IMR-90 (cell line): ENCODE measurements at regions not wholly inside any gene's neighbourhood (a gene's known extent, or its start where the extent isn't known, plus 50 kb on each side); places are given as distances from the start of the nearest gene placed in this dataset.

Experiments
- BHLHE40 ChIP-seq: fragments of 150-350 bp; IDR thresholded peaks from 2 replicates; pipeline ENCODE4 v1.6.1; 2016; ENCODE audit warnings: mild to moderate bottlenecking, low read depth, low read length
- CEBPB ChIP-seq: IDR thresholded peaks from 2 replicates; pipeline ENCODE4 v1.6.1; 2012; ENCODE audit warnings: low read depth, low read length, improper control_type of control experiment
- CTCF ChIP-seq: conservative IDR thresholded peaks from 2 replicates; pipeline ENCODE4 v1.5.1; 2012; ENCODE audit warnings: mild to moderate bottlenecking, low read depth, low read length, improper control_type of control experiment
- ELK1 ChIP-seq: fragments of 150-350 bp; IDR thresholded peaks from 2 replicates; pipeline ENCODE4 v1.6.1; 2016; ENCODE audit warnings: low read depth, mild to moderate bottlenecking, low read length, moderate library complexity, borderline replicate concordance
- FOS ChIP-seq: fragments of 150-350 bp; IDR thresholded peaks from 2 replicates; pipeline ENCODE4 v1.6.1; 2016; ENCODE audit warnings: low read depth, low read length
- MAFK ChIP-seq: IDR thresholded peaks from 2 replicates; pipeline ENCODE4 v1.6.1; 2012; ENCODE audit warnings: low read depth, low read length, improper control_type of control experiment
- MAZ ChIP-seq: IDR thresholded peaks from 2 replicates; pipeline ENCODE4 v1.6.1; 2012; ENCODE audit warnings: low read depth, mild to moderate bottlenecking, low read length, improper control_type of control experiment, moderate library complexity, borderline replicate concordance
- POLR2A ChIP-seq: IDR thresholded peaks from 2 replicates; pipeline ENCODE4 v1.6.1; 2012; ENCODE audit warnings: mild to moderate bottlenecking, low read depth, low read length
- RAD21 ChIP-seq: IDR thresholded peaks from 2 replicates; pipeline ENCODE4 v1.6.1; 2012; ENCODE audit warnings: low read length, improper control_type of control experiment
- RCOR1 ChIP-seq: IDR thresholded peaks from 2 replicates; pipeline ENCODE4 v1.6.1; 2012; ENCODE audit warnings: mild to moderate bottlenecking, low read length, improper control_type of control experiment; ENCODE audit not compliant: insufficient replicate concordance
- RFX5 ChIP-seq: IDR thresholded peaks from 2 replicates; pipeline ENCODE4 v1.8.0; 2012; ENCODE audit warnings: low read depth, mild to moderate bottlenecking, low read length, moderate library complexity
- SMC3 ChIP-seq: fragments of 150-350 bp; IDR thresholded peaks from 2 replicates; pipeline ENCODE4 v1.6.1; 2016; ENCODE audit warnings: low read depth, mild to moderate bottlenecking, antibody characterized with exemption, low read length, moderate library complexity

GRCh38 chr4:60683357-60683756 is 516.8 kb upstream of the ADGRL3 start:
- TF ChIP-seq CTCF (no peak), RAD21 (peak; percentile 10; the same call in 1 of the 2 replicates), RCOR1 (no peak), BHLHE40 (no peak), RFX5 (no peak), CEBPB (no peak), SMC3 (no peak), POLR2A (peak; percentile 55), FOS (peak; percentile 51; the same call in 1 of the 2 replicates), ELK1 (no peak), MAZ (no peak), MAFK (peak; percentile 62)
